H4 (cell line): ENCODE measurements at regions not wholly inside any gene's neighbourhood (a gene's known extent, or its start where the extent isn't known, plus 50 kb on each side); places are given as distances from the start of the nearest gene placed in this dataset.

Source experiments
- DNase-seq: peaks from one replicate; pipeline ENCODE4 v3.0.0-alpha.2; 2015; ENCODE audit warnings: low spot score

- peak; percentile 63 for DNase-seq
Measured at GRCh38 chr22:34429314-34429713, 509.0 kb upstream of the LARGE1 start.

- no peak for DNase-seq
Measured at GRCh38 chr22:34430386-34430785, 510.1 kb upstream of the LARGE1 start.

DNA sequence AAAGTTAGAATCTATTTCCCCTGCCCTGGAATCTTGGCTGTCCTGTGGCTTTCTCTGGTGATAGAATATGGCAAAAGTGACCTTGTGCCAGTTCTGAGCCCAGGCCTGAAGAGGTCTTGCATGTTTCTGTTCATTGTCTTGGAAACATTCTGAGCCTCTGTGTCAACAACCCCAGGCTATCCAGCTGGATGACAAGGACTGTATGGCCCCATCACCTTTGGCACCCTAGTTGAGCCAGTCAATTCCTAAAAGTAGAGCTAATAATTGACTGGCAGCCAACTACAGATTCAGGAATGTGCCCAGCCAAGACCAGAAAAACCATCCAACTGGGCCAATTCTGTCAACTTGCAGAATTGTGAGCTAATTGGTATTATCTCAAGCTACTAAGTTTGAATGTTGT, 514.1 kb upstream of the LARGE1 start:
- DNase-seq: no peak

GRCh38 chr22:34437140-34437539, 516.9 kb upstream of the LARGE1 start:
- DNase-seq: peak; percentile 16

DNA sequence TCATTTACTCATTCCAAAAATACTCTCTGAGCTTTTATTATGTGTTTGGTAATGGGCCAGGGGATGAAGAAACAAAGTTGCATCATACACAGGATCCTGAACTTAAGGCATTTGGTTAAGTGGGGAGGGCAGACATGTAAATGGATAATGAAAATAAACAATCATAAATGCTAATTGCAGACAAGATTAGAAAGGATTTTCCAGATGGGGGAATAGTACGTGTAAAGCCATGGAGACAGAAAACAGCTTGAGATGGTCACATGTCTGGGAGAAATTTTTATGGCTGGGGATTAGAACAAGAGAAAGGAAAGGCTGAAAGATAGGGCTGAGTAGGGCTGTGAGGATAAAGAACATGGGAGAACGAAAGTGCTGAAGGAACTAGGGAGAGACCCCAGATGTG, 534.3 kb upstream of the LARGE1 start:
- peak; percentile 30 for DNase-seq

- no peak for DNase-seq
Measured at GRCh38 chr22:34462795-34463194, 542.5 kb upstream of the LARGE1 start.

DNA sequence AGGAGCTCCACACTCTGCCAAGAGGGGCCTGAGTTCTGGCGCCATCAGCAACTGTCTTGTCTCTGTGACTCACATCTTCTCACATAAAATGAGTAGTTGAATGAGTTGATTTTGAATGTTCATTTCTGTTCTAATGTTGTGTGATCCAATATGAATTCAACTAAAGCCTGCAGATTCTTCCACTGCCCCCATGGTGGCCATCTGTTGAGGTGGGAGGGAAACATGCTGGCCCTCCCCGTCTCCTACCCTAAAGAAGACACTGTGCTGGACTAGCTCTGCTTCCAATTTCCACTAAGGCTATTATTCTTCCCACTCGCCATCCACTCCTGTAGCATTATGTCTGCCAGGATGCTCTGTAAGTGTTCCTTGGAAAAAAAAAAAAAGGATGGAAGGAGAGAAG, 555.6 kb upstream of the LARGE1 start:
- DNase-seq: no peak

DNA sequence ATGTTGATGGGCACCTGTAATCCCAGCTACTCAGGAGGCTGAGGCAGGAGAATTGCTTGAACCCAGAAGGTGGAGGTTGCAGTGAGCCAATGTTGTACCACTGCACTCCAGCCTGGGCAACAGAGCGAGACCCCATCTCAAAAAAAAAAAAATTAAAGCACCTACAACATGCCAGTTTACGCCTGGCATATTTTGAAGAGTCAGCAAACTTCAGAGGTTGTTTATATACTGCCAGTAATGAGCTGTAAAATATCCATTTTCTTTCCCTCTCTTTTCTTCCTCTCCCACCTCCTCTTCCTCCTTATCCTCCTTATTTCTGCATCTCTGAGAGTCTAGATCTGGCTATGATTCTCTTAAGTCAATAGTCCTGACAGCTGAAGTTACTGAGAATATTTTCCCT, 556.5 kb upstream of the LARGE1 start:
- no peak for DNase-seq

DNA sequence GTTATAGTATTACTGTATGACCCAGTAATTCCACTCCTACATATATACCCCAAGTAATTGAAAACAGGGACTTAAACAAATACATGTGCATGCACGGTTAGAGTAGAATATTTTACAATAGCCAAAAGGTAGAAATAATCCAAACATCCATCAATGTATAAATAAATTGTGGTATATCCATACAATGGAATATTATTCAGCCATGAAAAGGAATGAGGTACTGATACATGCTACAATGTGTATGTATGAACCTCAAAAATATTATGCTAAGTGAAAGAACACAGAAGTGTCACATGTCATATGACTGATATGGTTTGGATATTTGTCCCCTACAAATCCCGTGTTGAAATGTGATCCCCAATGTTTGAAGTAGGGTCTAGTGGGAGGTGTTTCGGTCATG, 560.8 kb upstream of the LARGE1 start:
- DNase-seq: no peak

- no peak for DNase-seq
Measured at GRCh38 chr22:34486381-34486780, 566.1 kb upstream of the LARGE1 start.

DNA sequence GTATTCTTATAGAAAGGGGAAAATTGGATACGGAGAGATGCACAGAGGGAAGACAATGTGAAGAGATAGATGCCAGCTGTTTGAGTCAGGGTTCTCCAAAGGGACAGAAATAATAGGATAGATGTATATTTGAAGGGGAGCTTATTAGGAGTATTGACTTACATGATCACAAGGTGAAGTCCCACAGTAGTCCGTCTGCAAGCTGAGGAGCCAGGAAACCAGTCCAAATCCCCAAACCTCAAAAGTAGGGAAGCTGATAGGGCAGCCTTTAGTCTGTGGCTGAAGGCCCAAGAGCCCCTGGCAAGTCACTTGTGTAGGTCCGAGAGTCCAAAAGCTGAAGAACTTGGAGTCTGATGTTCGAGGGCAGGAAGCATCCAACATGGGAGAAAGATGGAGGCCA, 569.6 kb upstream of the LARGE1 start:
- no peak for DNase-seq

DNA sequence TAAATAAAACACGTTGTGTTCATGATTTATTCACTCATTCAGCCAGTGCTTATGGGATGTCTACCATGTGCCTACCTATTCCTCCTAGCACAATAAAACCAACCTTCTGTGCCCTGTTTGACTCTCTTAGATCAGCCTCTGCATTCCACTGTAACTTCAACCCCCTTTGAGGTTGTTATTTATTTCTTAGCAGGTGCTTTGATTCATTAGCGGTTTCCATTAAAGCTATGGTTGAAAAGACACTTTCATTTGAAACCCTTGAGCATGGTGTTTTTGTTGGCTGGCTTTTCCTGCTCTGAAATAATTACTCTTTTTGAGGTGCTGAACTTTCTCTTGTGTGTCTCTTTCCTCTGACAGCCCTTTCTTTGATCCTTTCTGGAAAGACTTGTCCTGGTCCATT, 570.6 kb upstream of the LARGE1 start:
- DNase-seq: no peak

DNA sequence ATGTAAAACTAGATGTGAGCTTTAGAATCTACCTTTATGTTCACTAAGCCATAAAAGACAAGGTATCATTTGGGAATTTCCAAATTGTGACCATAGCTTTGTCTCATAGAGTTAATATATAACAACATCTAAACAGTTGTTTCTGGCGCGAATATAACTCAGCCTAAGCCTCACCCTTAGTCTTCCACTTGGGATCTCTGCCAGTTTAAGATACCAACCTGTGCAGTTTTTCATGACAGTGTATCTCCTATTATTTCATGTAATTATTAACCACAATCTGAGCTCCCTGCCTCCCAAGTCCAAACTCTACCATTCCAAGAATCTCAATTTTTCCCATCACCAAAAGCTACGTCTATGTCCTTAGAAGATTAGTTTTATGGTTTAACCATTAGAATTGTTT, 572.5 kb upstream of the ISX start:
- no peak for DNase-seq

GRCh38 chr22:34501366-34501965, 564.5 kb upstream of the ISX start:
- DNase-seq: no peak

GRCh38 chr22:34502821-34503220, 563.1 kb upstream of the ISX start:
- DNase-seq: peak; percentile 41

- DNase-seq: no peak
Measured at GRCh38 chr22:34508797-34509196, 557.2 kb upstream of the ISX start.

DNA sequence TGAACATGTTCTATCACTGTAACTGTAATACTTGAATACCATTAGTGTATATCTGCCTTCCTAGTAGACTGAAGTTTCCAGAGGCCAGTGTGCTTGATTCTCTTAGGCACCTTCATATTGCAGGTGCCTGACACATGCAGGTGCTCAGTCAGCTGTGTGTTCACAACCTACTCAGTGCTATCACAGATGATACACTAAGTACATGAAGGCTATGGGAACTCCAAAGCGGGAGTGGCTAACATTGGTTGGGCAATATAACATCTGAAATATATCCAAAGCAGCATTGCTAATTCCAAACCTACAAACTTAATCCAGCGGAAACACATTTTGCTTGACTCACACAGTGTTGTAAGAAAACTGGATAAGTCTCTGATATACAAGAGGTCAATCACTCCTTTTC, 539.3 kb upstream of the ISX start:
- no peak for DNase-seq

- DNase-seq: peak; percentile 7
Measured at GRCh38 chr22:34534101-34534500, 531.9 kb upstream of the ISX start.

DNA sequence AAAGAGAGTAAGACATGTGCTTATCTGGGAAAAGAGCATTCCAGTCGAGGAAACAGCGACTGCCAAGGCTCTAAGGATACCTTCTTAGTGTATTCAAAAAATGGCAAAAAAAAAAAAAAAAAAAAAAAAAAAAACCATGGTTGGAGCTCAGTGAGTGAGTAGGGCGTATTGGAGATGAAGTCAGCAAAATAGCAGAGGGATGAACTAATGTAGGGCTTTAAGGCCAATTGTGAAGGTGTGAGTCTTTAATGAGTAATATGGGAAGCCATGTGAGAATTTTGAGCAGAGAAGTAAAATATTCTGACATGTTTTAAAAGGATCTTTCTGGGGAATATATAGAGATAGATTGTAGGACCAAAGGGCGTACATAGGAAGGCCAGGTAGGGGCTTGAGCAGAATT, 498.6 kb upstream of the ISX start:
- no peak for DNase-seq

DNA sequence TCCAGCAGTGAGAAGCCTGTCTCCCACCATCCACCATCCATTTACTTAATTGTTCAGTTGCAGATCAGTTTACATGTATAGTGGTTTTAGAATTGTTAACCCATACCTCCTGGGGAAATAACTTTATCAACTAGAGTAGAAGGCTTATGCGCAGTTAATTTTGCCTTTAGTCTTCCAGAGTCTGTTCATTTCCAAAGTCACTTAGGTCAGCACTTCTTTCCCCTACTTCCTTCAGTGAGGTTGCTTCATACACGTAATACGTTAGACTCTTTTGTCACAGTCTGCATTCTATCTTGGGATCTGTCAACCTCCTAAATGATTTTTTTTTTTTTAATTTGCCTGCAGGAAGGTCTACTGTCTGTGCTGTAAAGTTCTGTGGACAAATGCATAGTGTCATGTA, 495.6 kb upstream of the ISX start:
- DNase-seq: no peak

- no peak for DNase-seq
Measured at GRCh38 chr22:34579519-34579918, 486.4 kb upstream of the ISX start.

DNA sequence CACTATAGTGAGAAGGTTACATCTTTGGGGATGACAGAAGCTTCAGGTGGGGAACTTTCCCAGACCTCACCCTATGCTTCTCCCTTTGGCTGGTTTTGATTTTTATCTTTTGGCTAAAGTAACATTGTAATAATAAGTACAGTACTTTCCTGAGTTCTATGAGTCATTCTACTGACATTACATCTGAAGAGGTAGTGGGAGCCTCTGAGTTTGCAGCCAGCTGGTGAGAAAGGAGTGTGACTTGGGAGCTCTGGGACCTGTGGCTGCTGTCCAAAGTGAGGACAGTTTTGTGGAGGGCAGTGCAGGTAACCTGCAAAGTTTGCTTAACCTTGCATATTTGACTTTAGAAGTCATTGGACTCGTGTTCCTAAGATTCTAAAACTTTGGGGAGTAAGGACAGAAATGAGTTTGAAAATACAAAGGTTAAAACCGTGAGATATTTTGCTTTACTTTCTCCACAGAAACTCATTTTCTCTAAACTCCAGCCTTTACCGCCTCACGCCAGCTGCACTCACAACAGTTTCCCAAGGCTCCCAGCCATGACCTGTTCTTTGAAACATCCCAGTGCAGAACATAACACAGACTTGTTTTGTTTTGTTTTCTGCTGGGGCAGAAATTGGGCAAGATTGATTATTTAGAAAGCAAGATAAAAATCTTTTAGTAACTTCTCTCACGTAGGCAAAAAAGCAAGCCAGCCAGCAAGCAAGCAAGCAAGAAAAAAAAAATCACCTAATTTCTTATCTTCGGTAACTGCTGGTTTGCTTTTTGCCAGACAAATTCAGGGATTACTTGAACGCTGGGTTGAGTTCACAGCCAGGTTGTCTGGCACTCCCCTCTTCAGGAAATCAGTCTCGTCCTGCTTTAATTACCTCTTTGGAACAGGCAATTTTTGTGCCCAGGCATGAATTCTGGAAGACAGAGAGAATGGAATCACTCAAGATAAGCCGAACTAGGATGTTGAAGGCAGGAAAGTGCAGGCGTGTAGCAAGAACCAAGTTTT, 478.3 kb upstream of the ISX start:
- DNase-seq: peak; percentile 53

GRCh38 chr22:34588871-34589545, 476.9 kb upstream of the ISX start:
- DNase-seq: no peak
